Mesenchymal stem cell (in vitro differentiated cells and primary cell): ENCODE measurements at regions not wholly inside any gene's neighbourhood (a gene's known extent, or its start where the extent isn't known, plus 50 kb on each side); places are given as distances from the start of the nearest gene placed in this dataset.
A peak's percentile ranks its signal among the peaks of the same experiment; 100 is the strongest.

Source experiments
- DNase-seq: peaks from one replicate; pipeline ENCODE4 v3.0.0-alpha.2; 2013
- H2AFZ ChIP-seq: one replicate; pipeline ENCODE4 v1.6.1; 2013; ENCODE audit warnings: low read depth, mild to moderate bottlenecking, control low read depth, inconsistent platforms, low read length, moderate library complexity
- H2AK5ac ChIP-seq: 2 replicates; pipeline ENCODE4 v1.6.1; 2013; ENCODE audit warnings: low read length, moderate library complexity, mild to moderate bottlenecking, inconsistent platforms; ENCODE audit not compliant: severe bottlenecking
- H2BK120ac ChIP-seq: one replicate; pipeline ENCODE4 v1.6.1; 2013; ENCODE audit warnings: low read depth, mild to moderate bottlenecking, inconsistent platforms, low read length, moderate library complexity
- H2BK12ac ChIP-seq, 2 experiments: one replicate each; pipeline ENCODE4 v1.6.1; 2013; ENCODE audit warnings: inconsistent platforms in 2 of 2, low read length in 2 of 2, mild to moderate bottlenecking in 2 of 2, moderate library complexity in 2 of 2, control low read depth in 1 of 2
- H2BK15ac ChIP-seq: one replicate; pipeline ENCODE4 v1.6.1; 2013; ENCODE audit warnings: mild to moderate bottlenecking, low read depth, inconsistent platforms; ENCODE audit not compliant: poor library complexity, severe bottlenecking
- H2BK5ac ChIP-seq: 2 replicates; pipeline ENCODE4 v1.6.1; 2013; ENCODE audit warnings: low read depth, mild to moderate bottlenecking, low read length, control low read depth, inconsistent platforms; ENCODE audit not compliant: poor library complexity, severe bottlenecking
- H3K14ac ChIP-seq, 2 experiments: one replicate each; pipeline ENCODE4 v1.6.1; 2013; ENCODE audit warnings: inconsistent platforms in 2 of 2, low read length in 2 of 2, control low read depth in 1 of 2, mild to moderate bottlenecking in 1 of 2, moderate library complexity in 1 of 2
- H3K18ac ChIP-seq, 2 experiments: one replicate each; pipeline ENCODE4 v1.6.1; 2013; ENCODE audit warnings: inconsistent platforms in 2 of 2, low read length in 2 of 2, control low read depth in 1 of 2, low read depth in 1 of 2, mild to moderate bottlenecking in 1 of 2
- H3K23ac ChIP-seq, 2 experiments: one replicate each; pipeline ENCODE4 v1.6.1; 2013; ENCODE audit warnings: inconsistent platforms in 2 of 2, low read length in 2 of 2, mild to moderate bottlenecking in 2 of 2, moderate library complexity in 2 of 2, control low read depth in 1 of 2
- H3K27ac ChIP-seq: 2 replicates; pipeline ENCODE4 v1.5.1; 2013; ENCODE audit warnings: mild to moderate bottlenecking, moderate library complexity, low read length, control low read depth, inconsistent platforms; ENCODE audit not compliant: poor library complexity, severe bottlenecking
- H3K27me3 ChIP-seq, 2 experiments: 2 replicates each; pipeline versions ENCODE4 v1.6.1 to v1.7.0; 2013; ENCODE audit warnings: low read length in 2 of 2, mild to moderate bottlenecking in 2 of 2, moderate library complexity in 2 of 2, control low read depth in 1 of 2, inconsistent platforms in 1 of 2; ENCODE audit not compliant: control insufficient read depth in 1 of 2, insufficient read depth in 1 of 2
- H3K36me3 ChIP-seq, 2 experiments: 2 replicates each; pipeline versions ENCODE4 v1.6.1 to v1.7.0; 2013; ENCODE audit warnings: low read length in 2 of 2, control low read depth in 1 of 2, inconsistent platforms in 1 of 2, low read depth in 1 of 2, mild to moderate bottlenecking in 1 of 2; ENCODE audit not compliant: insufficient read depth in 2 of 2, control insufficient read depth in 1 of 2
- H3K4ac ChIP-seq, 2 experiments: one replicate each; pipeline ENCODE4 v1.6.1; 2013; ENCODE audit warnings: inconsistent platforms in 2 of 2, low read length in 2 of 2, mild to moderate bottlenecking in 2 of 2, moderate library complexity in 2 of 2, control low read depth in 1 of 2, low read depth in 1 of 2
- H3K4me1 ChIP-seq: 2 replicates; pipeline ENCODE4 v1.6.1; 2013; ENCODE audit warnings: low read depth, low read length, control low read depth; ENCODE audit not compliant: control insufficient read depth, insufficient read depth
- H3K4me2 ChIP-seq: 2 replicates; pipeline ENCODE4 v1.6.1; 2013; ENCODE audit warnings: low read length, mild to moderate bottlenecking, inconsistent platforms; ENCODE audit not compliant: poor library complexity, severe bottlenecking
- H3K4me3 ChIP-seq, 2 experiments: 2 replicates each; pipeline versions ENCODE4 v1.5.1 to v1.7.0; 2013; ENCODE audit warnings: low read length in 2 of 2, mild to moderate bottlenecking in 2 of 2, control low read depth in 1 of 2, low read depth in 1 of 2; ENCODE audit not compliant: insufficient read depth in 1 of 2
- H3K79me1 ChIP-seq: replicated peaks from 2 replicates; pipeline ENCODE4 v1.6.1; 2013; ENCODE audit warnings: mild to moderate bottlenecking, control low read depth, low read length, inconsistent platforms; ENCODE audit not compliant: poor library complexity, severe bottlenecking
- H3K9ac ChIP-seq: 2 replicates; pipeline ENCODE4 v1.7.0; 2013; ENCODE audit warnings: mild to moderate bottlenecking, low read length, moderate library complexity
- H3K9me3 ChIP-seq: 2 replicates; pipeline ENCODE4 v1.7.0; 2013; ENCODE audit warnings: mild to moderate bottlenecking, low read length; ENCODE audit not compliant: control insufficient read depth
- H4K8ac ChIP-seq: one replicate; pipeline ENCODE4 v1.6.1; 2013; ENCODE audit warnings: inconsistent platforms, mild to moderate bottlenecking, low read length, moderate library complexity
- H4K91ac ChIP-seq: one replicate; pipeline ENCODE4 v1.6.1; 2013; ENCODE audit warnings: mild to moderate bottlenecking, low read length, inconsistent platforms
- WGBS: methylation state at CpG from one replicate; pipeline ENCODE4 v1.1.7; 2013; ENCODE audit warnings: mixed read lengths; 5-methylcytosine and 5-hydroxymethylcytosine counted together

DNA sequence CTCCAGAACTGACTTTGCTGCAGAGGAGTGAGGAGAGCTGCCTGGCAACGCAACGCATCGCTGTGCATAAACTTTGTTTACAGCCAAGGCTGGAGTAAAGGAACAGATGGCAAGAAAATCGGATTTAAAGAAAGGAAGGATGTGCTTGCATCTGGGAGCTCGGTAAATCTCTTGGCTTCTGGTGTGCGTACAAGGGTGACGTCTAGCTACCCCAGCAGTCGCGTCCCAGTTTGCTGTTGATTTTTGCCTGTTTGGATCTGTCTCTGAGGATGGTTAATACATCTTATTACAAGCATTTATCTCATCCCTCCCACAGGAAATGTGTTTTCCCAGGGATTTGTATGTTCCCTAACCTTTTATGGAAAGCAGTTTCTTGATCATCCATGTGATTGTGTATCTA is 73.3 kb upstream of the RALGPS2 start:
- H4K8ac ChIP-seq: peak overlapping the region; percentile 27
- H2AFZ ChIP-seq: no peak overlapping the region
- H3K9ac ChIP-seq: peak overlapping the region; percentile 83
- 48% methylated on average over 9 of the region's 9 CpGs for WGBS
- H3K79me1 ChIP-seq: no peaks in the 10 kb centered on the region
- H3K23ac ChIP-seq: no peak overlapping the region
- DNase-seq: peak; percentile 55
- no peaks in the 10 kb centered on the region for H3K9me3 ChIP-seq
- H3K4me1 ChIP-seq: peaks cover 6% of the 10 kb centered on the region
- no peaks in the 10 kb centered on the region for H3K27me3 ChIP-seq
- no peak overlapping the region for H2BK15ac ChIP-seq
- H2BK12ac ChIP-seq: no peak overlapping the region
- no peak overlapping the region for H3K4ac ChIP-seq
- no peak overlapping the region for H3K27ac ChIP-seq
- no peak overlapping the region for H2AK5ac ChIP-seq
- H3K4me3 ChIP-seq: peak overlapping the region in 1 of 2 experiments; percentile 60
- no peak overlapping the region for H3K4me2 ChIP-seq
- H2BK5ac ChIP-seq: no peak overlapping the region
- no peaks in the 10 kb centered on the region for H3K36me3 ChIP-seq
- no peak overlapping the region for H2BK120ac ChIP-seq
- no peak overlapping the region for H3K14ac ChIP-seq
- no peak overlapping the region for H4K91ac ChIP-seq
- H3K18ac ChIP-seq: no peak overlapping the region

DNA sequence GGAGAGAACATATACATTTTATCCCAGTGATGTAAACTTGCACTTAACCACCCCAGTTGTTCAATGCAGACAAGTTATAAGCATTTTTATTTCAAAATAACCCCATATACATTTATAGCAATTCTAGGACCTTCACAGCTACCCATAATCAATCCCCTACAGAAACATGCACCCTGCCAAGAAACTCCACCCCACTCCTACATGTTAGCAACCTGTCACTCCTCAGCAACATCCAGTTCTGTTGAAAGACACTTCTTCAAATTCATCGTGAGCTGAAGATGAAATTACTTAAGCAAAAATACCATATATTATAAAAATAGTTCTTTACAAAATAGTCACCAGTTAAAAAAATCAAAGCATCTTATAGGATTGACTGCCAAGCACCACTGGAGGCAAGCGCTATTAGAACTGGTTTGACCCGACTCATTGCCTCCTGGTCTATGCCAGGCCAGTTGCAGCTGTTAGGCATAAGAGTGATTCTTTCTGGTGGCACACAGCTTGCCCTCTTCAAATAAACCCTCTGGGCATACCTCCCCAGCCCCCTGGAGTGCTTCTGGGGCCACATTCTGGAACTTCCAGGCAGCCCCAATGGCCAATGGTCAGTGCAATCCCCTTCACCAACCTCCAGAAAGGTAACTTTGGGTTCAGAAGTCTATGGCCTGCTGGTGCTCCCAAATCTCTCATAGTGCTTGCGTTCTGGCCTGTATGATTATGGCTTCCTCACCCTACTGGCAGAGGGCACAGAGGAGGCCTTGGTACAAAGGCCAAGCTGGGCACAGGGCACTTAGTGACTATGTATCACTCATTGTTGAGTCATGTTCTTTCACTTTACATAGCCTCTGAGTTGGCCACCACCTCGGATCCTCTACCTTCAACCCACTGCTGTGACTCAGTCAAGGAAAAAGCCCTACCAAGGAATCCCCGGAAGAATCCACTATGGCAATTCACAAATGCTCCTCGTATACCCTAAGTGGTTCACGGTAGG is 72.2 kb upstream of the RALGPS2 start:
- H3K27me3 ChIP-seq: no peaks in the 10 kb centered on the region
- H2AK5ac ChIP-seq: no peak overlapping the region
- H2BK12ac ChIP-seq: no peak overlapping the region
- H2BK15ac ChIP-seq: no peak overlapping the region
- H3K79me1 ChIP-seq: no peaks in the 10 kb centered on the region
- no peak for DNase-seq
- H3K14ac ChIP-seq: no peak overlapping the region
- H2BK120ac ChIP-seq: no peak overlapping the region
- no peak overlapping the region for H3K23ac ChIP-seq
- H3K9ac ChIP-seq: peak overlapping the region; percentile 83
- H3K18ac ChIP-seq: no peak overlapping the region
- H3K4me3 ChIP-seq: no peak overlapping the region
- no peaks in the 10 kb centered on the region for H3K36me3 ChIP-seq
- H3K27ac ChIP-seq: no peak overlapping the region
- H4K91ac ChIP-seq: no peak overlapping the region
- no peaks in the 10 kb centered on the region for H3K9me3 ChIP-seq
- H2BK5ac ChIP-seq: no peak overlapping the region
- no peak overlapping the region for H3K4ac ChIP-seq
- H2AFZ ChIP-seq: no peak overlapping the region
- 84% methylated on average over 8 of the region's 8 CpGs for WGBS
- H4K8ac ChIP-seq: no peak overlapping the region
- H3K4me2 ChIP-seq: no peak overlapping the region
- H3K4me1 ChIP-seq: peaks cover 6% of the 10 kb centered on the region

- no peak overlapping the region for H2AK5ac ChIP-seq
- no peak overlapping the region for H4K91ac ChIP-seq
- H3K14ac ChIP-seq: no peak overlapping the region
- no peak overlapping the region for H3K4me2 ChIP-seq
- H3K9ac ChIP-seq: no peak overlapping the region
- no peak overlapping the region for H2BK15ac ChIP-seq
- no peak overlapping the region for H4K8ac ChIP-seq
- H3K27me3 ChIP-seq: no peaks in the 10 kb centered on the region
- no peak overlapping the region for H3K27ac ChIP-seq
- H3K4me3 ChIP-seq: no peak overlapping the region
- H3K23ac ChIP-seq: no peak overlapping the region
- DNase-seq: no peak
- H2BK12ac ChIP-seq: no peak overlapping the region
- H3K4me1 ChIP-seq: no peaks in the 10 kb centered on the region
- H3K4ac ChIP-seq: no peak overlapping the region
- H3K36me3 ChIP-seq: no peaks in the 10 kb centered on the region
- no peak overlapping the region for H2AFZ ChIP-seq
- no peak overlapping the region for H2BK5ac ChIP-seq
- 82% methylated on average over 4 of the region's 4 CpGs for WGBS
- no peak overlapping the region for H3K18ac ChIP-seq
- no peak overlapping the region for H2BK120ac ChIP-seq
- H3K9me3 ChIP-seq: no peaks in the 10 kb centered on the region
- H3K79me1 ChIP-seq: no peaks in the 10 kb centered on the region
Observed at GRCh38 chr1:178659789-178660208, 65.2 kb upstream of the RALGPS2 start.

GRCh38 chr1:178660461-178660860 is 64.6 kb upstream of the RALGPS2 start:
- no peak overlapping the region for H3K9ac ChIP-seq
- no peaks in the 10 kb centered on the region for H3K4me1 ChIP-seq
- H2AK5ac ChIP-seq: no peak overlapping the region
- H2BK5ac ChIP-seq: no peak overlapping the region
- no peak overlapping the region for H3K18ac ChIP-seq
- no peak overlapping the region for H3K14ac ChIP-seq
- no peak overlapping the region for H2AFZ ChIP-seq
- 94% methylated on average over 1 of the region's 1 CpG for WGBS
- H4K91ac ChIP-seq: no peak overlapping the region
- H2BK15ac ChIP-seq: no peak overlapping the region
- DNase-seq: no peak
- H3K23ac ChIP-seq: no peak overlapping the region
- no peaks in the 10 kb centered on the region for H3K79me1 ChIP-seq
- no peak overlapping the region for H3K4me3 ChIP-seq
- H3K4me2 ChIP-seq: no peak overlapping the region
- H3K9me3 ChIP-seq: no peaks in the 10 kb centered on the region
- H4K8ac ChIP-seq: no peak overlapping the region
- H2BK120ac ChIP-seq: no peak overlapping the region
- no peak overlapping the region for H3K4ac ChIP-seq
- H2BK12ac ChIP-seq: no peak overlapping the region
- no peak overlapping the region for H3K27ac ChIP-seq
- H3K27me3 ChIP-seq: no peaks in the 10 kb centered on the region
- H3K36me3 ChIP-seq: no peaks in the 10 kb centered on the region
